NT2/D1 (cell line): ENCODE measurements at regions not wholly inside any gene's neighbourhood (a gene's known extent, or its start where the extent isn't known, plus 50 kb on each side); places are given as distances from the start of the nearest gene placed in this dataset.

Source experiments
- SUZ12 ChIP-seq: IDR thresholded peaks from 2 replicates; pipeline ENCODE4 v1.6.1; 2011; ENCODE audit not compliant: insufficient read length, insufficient read depth; ENCODE audit errors: extremely low read depth
- YY1 ChIP-seq: IDR thresholded peaks from 2 replicates; pipeline ENCODE4 v1.6.1; 2011; ENCODE audit not compliant: insufficient read length, insufficient read depth
- ZNF274 ChIP-seq: IDR thresholded peaks from 2 replicates; pipeline ENCODE4 v1.6.1; 2011; ENCODE audit warnings: mild to moderate bottlenecking, low read depth, low read length

- TF ChIP-seq YY1 (no peak), SUZ12 (no peak), ZNF274 (no peak)
Observed at GRCh38 chr3:180408654-180409053, 193.3 kb upstream of the TTC14 start.
